GM12878 (cell line): ENCODE measurements at regions not wholly inside any gene's neighbourhood (a gene's known extent, or its start where the extent isn't known, plus 50 kb on each side); places are given as distances from the start of the nearest gene placed in this dataset.

ENCODE experiments used
- CHD2 ChIP-seq: IDR thresholded peaks from 2 replicates; pipeline ENCODE4 v1.6.1; 2011; ENCODE audit warnings: low read depth, low read length, improper control_type of control experiment, borderline replicate concordance
- NBN ChIP-seq: fragments of 450-650 bp; IDR thresholded peaks from 2 replicates; pipeline ENCODE4 v1.6.1; 2016
- POLR2A ChIP-seq: IDR thresholded peaks from 2 replicates; pipeline ENCODE4 v1.6.1; 2011; ENCODE audit warnings: low read depth, mild to moderate bottlenecking, low read length
- STAT3 ChIP-seq: IDR thresholded peaks from 2 replicates; pipeline ENCODE4 v1.6.1; 2011; ENCODE audit warnings: low read depth, low read length, improper control_type of control experiment
- TARDBP ChIP-seq: IDR thresholded peaks from 2 replicates; pipeline ENCODE4 v1.6.1; 2016; ENCODE audit warnings: borderline replicate concordance
- TF ChIP-seq, protein P1 (sequence below): fragments of 450-650 bp; IDR thresholded peaks from 2 replicates; pipeline ENCODE4 v1.6.1; 2016; ENCODE audit warnings: mild to moderate bottlenecking
- TF ChIP-seq, protein P2 (sequence below), 3 experiments: IDR thresholded peaks in 2 of 3; conservative IDR thresholded peaks in 1 of 3; 2 replicates each; pipeline ENCODE4 v1.5.1; 2011; ENCODE audit warnings: low read depth in 3 of 3, low read length in 3 of 3, mild to moderate bottlenecking in 3 of 3, control low read depth in 2 of 3, moderate library complexity in 2 of 3, inconsistent platforms in 1 of 3, mixed read lengths in 1 of 3; ENCODE audit not compliant: control insufficient read depth in 2 of 3, insufficient read depth in 1 of 3; ENCODE audit errors: extremely low read depth in 1 of 3

DNA sequence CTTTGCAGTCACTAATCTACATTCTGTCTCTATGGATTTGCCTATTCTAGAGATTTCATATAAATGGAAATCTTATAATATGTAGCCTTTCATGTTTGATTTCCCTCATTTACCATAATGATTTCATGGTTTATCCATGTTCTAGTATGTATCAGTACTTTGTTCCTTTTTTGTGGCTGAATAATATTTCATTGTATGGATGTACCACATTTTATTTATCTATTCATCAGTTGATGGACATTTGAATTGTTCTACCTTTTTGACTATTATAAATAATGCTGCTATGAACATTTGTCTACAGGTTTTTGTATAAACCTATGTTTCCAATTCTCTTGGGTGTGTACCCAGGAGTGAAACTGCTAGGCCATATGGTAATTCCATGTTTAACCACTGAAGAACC is 221.1 kb downstream of the ICOS start:
- TF ChIP-seq NBN (no peak), TARDBP (no peak), POLR2A (no peak), STAT3 (no peak), CHD2 (no peak)
- TF ChIP-seq, protein P1, sequence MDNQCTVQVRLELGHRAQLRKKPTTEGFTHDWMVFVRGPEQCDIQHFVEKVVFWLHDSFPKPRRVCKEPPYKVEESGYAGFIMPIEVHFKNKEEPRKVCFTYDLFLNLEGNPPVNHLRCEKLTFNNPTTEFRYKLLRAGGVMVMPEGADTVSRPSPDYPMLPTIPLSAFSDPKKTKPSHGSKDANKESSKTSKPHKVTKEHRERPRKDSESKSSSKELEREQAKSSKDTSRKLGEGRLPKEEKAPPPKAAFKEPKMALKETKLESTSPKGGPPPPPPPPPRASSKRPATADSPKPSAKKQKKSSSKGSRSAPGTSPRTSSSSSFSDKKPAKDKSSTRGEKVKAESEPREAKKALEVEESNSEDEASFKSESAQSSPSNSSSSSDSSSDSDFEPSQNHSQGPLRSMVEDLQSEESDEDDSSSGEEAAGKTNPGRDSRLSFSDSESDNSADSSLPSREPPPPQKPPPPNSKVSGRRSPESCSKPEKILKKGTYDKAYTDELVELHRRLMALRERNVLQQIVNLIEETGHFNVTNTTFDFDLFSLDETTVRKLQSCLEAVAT, result no peak
- TF ChIP-seq, protein P2, sequence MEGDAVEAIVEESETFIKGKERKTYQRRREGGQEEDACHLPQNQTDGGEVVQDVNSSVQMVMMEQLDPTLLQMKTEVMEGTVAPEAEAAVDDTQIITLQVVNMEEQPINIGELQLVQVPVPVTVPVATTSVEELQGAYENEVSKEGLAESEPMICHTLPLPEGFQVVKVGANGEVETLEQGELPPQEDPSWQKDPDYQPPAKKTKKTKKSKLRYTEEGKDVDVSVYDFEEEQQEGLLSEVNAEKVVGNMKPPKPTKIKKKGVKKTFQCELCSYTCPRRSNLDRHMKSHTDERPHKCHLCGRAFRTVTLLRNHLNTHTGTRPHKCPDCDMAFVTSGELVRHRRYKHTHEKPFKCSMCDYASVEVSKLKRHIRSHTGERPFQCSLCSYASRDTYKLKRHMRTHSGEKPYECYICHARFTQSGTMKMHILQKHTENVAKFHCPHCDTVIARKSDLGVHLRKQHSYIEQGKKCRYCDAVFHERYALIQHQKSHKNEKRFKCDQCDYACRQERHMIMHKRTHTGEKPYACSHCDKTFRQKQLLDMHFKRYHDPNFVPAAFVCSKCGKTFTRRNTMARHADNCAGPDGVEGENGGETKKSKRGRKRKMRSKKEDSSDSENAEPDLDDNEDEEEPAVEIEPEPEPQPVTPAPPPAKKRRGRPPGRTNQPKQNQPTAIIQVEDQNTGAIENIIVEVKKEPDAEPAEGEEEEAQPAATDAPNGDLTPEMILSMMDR (IDR thresholded peaks at IDR 0.05 in 2 of 3, conservative IDR thresholded peaks at IDR 0.05 in 1 of 3; ENCODE audit: control insufficient read depth in 2 of 3, extremely low read depth in 1 of 3, insufficient read depth in 1 of 3, low read depth in 3 of 3, low read length in 3 of 3), result no peak
